ENCODE measurements at regions not wholly inside any gene's neighbourhood (a gene's known extent, or its start where the extent isn't known, plus 50 kb on each side); places are given as distances from the start of the nearest gene placed in this dataset.
"Not testable (repeated sequence)": the region's sequence is repeated elsewhere in the genome, so short reads cannot be mapped to it uniquely, and the experiment has no call there.

DNA sequence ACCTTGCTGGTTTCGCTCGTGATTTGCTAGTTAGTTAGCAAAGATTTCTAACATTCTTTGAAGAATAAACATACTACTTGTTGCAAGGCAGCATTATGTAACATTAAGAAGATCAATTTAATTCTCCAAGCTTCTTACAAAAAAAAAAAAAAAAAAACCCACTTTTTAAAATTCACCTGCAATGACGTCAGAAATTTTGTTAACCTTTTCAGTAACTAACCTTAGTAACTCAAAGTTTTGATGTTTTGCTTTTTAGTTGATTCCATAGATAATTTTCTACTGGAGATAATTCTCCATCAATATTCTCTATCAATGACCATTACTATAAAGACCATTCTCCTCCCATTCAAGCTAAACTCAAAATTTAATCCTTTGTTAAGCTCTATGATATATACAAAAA is 491.8 kb upstream of the TBL1XR1 start:
- no peak for DNase-seq

DNA sequence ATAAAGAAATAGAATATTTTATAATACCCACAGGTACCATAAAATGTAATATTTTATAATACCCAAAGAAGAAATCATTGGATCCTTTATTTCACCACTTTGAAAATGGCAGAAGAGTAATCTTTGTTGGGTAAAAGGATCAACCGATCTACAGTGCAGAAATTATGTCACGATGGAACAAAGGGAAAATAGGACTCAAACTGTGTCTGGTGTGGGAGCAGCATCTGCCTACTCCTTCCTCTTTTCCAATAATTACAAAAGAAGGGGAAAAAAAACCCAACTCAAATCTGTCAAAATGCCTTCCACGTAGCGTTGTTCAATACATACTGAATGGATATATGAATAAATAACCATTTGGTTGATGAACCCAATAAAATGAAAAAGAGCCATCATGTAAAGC is 492.6 kb upstream of the TBL1XR1 start:
- no peak for DNase-seq

DNA sequence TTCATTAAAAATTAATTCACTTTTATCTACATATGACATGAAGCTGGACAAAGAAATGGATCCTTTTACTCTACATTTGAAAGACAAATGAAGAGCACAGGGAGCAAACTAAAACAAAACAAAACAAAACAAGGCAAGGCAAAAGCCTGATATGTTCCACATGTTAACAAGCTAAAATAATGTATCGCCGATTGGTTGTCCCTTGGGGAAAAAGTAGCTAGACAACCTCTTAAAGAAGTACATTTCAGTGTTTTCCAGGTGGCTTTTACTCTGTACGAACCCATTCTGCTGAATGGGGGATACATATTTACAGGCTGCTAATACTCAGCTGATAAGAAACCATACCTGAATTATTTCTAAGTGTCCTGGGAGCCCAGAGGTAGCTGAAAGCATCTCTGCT is 493.0 kb upstream of the TBL1XR1 start:
- DNase-seq: no peak

DNA sequence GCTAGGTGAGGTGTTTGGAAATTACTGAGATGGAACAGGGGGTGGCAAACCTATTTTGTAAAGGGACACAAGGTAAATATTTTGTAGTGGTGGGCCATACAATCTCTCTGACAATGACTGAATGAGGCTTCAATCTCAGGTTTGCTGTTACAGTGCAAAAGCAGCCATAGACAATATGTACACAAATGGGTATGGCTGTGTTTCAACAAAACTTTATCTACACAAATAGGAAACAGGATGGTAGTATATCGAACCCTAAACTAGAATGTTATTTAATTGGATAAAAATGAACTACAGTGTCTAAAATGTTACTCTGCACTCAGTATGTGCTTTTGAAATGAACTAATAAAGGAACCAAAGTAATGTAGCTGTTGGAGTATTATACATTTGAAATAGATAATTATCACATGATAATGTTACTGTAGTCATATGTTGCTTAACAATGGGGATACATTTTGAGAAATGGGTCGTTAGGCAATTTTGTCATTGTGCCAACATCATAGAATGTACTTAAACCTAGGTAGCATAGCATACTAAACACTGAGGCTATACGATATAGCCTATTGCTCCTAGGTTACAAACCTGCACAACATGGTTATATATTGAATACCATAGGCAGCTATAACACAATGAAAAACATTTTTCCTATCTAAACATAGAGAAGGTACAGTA is 495.2 kb upstream of the TBL1XR1 start:
- no peak for DNase-seq

DNA sequence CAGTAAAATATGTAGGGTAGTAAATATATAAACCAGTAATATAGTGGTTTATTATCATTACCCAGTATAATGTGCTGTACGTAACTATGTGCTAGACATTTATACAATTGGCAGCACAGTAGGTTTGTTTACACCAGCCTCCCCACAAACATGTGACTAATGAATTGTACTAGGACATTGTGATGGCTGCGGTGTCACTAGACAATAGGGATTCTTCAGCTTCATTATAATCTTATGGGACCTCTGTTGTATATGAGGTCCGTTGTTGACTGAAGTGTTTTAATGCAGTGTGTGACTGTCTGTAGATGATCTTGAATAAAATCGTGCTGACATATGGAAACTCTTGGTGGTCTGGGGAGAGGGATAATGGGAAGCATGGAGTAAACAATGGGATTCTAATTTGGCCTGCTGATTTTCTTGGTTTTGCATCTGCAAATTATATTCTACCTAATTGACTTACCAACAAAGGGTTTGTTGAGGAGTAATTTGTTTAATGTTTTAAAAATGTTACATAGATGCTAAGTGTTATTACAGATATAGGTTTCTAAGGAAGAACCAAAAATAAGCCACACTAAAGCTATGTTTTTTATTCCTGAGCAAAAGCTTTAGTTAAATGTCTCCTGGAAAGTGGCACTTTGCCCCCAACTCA is 496.5 kb upstream of the TBL1XR1 start:
- no peak for DNase-seq

DNA sequence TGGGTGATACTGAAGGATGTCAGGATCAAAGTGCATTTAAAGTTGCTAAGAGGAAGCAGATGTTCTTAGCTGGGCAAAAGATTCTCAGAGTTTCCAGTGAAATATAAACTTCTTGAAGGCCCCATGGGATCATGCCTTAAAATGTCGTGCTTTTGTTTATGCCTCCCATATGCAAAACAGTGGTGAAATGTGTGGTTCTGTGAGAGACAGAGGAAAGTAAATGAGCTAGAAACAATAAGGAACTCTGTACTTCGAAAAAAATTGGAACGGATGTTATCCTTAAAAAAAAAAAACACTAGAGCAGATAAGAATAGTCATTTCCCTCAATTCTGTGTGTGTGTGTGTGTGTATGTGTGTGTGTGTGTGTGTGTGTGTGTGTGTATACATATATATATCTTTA is 497.0 kb upstream of the TBL1XR1 start:
- no peak for DNase-seq

DNA sequence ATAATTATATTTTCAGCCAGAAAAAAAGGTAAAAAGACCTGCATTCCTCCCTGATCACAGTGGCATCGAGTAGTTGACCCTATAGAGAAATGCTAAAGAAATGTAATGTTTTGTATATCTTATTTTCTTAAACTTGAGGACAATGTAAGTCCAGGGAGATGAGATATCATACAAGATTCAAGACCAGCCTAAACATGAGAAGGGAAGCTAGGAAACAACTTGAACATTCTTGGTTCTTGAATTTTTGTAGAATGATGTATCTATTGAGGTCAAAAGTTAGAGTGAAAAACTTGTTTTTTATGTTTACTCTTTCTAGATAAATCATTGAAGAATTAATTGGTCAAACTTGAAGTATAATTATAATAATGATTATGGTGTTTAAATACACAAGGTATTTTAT is 497.7 kb upstream of the TBL1XR1 start:
- DNase-seq: no peak

DNA sequence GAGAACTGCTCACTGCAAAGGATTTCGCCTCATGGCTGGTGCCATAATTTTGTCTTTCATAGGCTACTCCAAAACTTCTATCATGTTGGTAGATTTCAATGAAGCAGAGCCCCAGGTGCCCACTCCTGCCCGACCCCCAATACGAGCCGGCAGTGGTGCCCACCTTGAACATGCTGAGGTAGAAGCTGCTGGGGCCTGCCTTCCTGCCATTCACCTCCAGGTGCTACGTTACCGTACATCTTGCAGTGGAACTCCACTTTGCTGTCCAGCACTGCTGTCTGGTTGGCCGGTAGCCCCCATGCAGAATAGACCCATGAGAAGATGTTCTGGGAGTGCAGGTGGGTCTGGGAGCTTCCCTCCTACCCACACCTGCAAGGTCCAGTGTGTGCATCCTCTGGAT is 502.8 kb upstream of the TBL1XR1 start:
- DNase-seq: no peak

DNA sequence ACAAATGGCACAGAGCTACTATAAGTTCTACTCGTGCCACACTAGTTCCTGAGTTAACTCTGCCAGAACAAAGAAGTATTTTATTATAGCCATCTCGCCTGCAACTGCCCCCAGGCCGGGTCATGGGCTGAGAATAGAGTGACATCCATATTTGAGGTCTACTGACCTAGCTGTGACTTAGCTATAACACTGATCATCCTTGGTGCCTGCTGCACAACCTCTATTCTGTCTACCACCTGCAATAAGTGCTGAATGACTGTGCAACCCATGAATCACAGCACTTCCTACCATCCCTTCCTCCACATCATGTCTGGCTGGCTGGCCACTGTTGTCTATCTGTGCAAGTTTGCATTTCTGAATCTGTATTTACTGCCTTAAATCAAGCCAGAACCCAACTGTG is 506.5 kb upstream of the TBL1XR1 start:
- DNase-seq: no peak

DNA sequence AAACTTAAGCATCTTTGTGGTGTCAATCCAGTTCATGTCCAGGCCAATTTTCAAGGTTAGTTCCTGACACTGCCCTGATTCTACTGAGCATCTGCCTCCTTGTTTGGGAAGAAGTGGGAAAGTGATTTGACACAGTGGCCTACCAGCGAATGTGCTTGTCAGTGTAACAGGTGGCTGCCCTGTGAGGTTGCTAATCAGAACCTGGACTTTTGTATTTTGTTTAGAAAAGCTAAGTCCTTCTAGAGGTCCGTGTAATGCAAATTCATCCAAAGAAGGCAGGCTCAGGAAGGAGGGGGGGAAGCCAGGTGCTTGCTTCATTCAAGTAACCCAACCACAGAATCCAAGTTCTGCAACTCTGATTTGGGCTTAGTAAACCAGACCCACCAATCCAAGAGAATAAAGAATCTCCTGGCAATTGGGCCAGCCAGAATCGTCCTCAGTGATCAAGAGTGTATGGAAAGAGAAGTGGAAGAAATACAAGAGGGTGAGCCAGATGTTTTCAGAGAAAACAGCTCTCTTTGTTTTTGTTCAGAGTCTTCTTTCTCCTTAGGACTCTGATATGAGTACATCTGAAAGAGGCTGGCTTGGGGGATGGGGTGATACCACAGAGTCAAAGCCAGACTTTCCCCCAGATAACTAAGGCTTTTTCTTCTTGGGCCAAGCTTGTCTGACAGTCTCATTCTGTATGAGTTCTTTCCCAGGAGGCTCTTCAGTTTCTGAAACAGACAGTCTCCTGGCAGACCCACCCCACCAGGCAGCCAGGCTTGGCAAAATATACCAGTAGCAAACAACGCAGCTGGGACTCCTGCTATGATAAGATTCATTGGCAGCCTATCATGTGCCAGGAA is 508.9 kb upstream of the TBL1XR1 start:
- no peak for DNase-seq

DNA sequence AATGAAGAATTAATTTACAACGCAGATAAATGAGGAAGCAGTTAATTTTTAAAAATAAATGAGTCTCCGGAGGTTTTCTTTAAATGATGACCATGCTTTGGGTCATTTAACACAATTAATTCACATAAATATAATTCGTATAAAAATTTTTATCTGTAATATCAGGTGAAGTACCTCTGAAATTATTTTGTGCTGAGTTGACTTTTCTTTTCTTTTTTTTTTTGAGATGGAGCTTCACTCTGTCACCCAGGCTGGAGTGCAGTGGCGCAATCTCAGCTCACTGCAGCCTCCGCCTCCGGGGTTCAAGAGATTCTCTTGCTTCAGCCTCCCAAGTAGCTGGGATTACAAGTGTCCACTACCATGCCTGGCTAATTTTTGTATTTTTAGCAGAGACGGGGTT is 512.2 kb upstream of the TBL1XR1 start:
- DNase-seq: not testable (repeated sequence)

DNA sequence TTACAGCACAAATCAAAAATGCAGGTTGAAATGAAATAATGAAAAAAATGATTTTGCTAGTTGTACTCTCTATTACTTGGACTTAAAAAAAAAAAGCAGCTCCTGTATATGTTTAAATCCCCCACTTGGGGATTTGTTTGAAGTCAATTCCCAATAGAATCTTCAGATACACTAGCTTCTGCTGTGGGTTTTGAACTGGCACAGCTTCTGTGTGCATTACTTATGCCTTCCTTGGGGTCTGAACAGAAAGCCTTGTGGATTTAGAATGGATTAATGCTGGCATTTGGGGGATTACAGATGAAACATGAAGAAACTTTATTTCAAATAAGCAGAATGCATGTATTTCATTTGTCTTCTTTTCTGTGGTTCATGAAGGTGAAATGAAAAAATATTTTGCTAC is 513.2 kb upstream of the TBL1XR1 start:
- no peak for DNase-seq

DNA sequence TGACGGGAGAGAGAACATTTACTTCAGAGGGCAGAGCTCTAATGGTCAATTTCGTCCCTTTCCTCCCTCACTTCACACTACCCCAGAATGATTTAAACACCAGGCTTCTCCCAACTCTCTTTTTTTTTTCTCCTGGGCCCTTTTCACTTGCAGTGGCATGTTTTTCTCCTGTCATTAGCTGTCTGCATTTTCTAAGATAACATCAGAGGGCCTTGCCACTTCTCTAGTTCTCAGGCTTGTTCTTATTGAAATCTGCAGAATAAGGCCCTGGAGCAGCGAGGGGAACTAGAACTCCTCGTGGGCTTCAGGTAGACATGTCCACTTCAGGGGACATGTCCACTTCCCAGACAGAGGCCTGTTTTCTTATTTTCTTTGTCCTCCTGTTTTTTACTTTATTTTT is 514.4 kb upstream of the TBL1XR1 start:
- DNase-seq: no peak

DNA sequence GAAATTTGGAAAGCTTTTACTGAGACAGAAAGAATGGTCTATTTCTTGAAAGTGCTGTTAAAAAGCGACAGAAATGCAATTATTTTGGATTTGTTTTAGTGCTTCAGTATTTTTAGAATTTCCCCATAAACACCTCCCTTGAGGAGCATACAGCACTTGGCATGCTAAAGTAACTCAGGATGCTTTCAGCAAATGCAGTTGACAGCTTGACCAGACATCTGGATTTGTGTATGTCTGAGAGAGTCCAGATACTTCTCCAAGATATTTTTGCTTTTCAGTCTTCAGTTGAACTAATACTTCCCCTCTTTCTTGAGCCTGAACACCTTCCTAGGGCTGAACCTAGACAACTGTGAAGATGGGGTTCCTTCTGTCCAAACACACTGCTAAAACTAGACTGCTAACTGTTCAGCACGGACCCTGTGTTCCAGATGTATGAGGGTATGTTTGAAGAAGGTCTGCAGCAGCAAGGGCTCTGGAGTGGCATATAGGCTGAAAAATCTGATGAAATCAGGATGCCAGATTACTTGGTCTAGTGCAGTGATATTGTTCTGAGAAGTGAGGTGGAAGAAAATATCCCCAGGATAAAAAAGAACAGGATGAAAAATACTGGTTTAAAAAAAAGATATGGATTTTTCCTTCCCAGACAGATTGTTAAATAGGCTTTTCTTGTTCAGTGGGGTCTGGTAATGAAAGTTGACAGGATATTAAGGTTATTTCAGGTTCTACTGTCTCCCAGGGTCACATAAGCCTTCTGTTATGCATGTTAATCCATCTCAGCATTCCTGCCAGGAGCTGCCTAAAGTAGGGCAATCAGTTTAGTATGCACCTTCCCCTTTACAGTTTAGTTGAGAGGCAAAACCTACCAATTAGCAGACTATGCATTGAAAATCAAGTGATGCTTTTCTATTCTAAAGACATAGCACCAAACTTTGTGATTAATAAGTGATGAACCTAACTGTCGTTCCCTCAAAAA is 516.9 kb upstream of the TBL1XR1 start:
- no peak for DNase-seq

DNA sequence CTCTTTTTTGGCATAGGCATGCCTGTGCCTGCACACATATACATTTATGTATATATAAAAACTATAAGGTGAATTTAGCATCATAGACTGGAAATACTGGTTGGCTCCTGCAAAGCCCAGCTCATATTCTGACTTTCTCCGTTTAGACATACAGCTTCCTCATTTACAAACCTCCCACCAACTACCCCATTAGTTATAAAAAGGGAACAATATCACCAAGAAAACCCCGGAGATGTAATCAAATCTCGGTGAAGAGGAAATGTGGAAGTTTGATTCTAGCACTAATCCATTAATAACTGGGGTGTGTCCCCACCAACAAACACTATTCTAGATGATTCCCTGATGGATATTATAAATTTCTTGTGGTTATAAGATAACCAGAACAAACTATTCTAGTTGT is 517.7 kb upstream of the TBL1XR1 start:
- no peak for DNase-seq

DNA sequence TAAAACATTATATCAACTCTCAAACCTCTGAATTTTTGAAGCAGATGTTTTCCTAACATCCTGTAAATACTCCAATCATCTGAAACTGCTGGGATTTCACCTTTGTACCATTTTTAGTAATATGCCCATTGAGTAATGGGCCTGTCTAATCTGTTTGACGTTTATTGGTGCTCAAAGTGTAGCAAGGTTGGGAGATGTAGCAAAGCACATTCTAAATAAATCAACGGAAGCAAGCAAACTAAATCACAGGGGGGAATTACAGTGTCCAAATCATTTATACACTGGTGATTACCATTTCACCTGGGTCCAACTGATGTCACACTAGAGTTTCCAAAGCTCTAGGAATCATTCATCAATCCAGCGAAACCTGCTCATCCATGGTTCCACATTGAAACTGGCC is 518.7 kb upstream of the TBL1XR1 start:
- no peak for DNase-seq

DNA sequence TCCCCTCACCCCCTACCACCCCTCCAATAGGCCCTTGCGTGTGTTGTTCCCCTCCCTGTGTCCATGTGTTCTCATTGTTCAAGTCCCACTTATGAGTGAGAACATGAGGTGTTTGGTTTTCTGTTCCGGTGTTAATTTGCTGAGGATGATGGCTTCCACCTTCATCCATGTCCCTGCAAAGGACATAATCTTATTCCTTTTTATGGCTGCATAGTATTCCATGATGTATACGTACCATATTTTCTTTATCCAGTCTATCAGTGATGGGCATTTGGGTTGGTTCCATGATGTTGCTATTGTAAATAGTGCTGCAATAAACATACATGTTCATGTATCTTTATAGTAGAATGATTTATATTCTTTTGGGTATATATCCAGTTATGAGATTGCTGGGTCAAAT is 523.6 kb upstream of the TBL1XR1 start:
- not testable (repeated sequence) for DNase-seq

DNA sequence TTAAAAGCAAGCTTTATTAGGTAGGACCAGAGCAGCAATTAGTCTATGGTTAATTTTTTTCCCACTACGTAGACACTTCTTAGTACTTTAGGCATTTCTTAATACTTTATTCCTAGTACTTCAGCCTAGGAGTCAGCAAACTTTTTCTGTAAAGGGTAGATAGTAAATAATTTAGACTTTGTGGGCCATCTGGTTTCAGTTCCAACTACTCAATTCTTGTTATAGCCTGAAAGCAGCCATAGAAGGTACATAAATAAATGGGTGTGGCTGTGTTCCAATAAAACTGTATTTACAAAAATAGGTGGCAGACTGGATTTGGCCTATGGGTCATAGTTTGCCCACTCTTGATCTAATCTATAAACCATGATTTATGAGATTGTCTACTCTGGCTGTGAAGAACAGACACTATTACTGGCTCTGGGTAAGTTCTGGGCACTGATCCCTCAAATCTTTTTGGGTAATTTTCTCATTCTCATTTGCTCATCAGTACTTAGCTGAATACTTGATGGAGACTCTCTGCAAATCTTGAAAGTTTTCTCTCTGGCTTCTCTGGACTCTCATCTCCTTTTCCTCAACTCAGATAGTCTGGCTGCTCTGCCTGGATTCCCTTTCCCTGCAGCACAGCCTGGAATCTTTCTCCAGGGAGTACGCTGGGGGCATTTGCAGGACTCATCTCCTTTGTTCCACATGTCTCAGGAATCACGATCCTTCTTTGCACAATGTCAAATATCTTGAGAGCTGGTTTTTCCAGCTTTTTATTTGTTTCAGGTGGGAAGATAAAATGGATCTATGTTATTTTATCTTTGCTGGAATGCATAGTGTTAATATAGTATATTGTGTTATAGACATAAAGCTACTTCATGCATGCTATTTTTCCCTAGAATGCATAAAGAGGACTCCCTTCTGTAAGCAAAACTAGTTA is 524.8 kb upstream of the TBL1XR1 start:
- no peak for DNase-seq

DNA sequence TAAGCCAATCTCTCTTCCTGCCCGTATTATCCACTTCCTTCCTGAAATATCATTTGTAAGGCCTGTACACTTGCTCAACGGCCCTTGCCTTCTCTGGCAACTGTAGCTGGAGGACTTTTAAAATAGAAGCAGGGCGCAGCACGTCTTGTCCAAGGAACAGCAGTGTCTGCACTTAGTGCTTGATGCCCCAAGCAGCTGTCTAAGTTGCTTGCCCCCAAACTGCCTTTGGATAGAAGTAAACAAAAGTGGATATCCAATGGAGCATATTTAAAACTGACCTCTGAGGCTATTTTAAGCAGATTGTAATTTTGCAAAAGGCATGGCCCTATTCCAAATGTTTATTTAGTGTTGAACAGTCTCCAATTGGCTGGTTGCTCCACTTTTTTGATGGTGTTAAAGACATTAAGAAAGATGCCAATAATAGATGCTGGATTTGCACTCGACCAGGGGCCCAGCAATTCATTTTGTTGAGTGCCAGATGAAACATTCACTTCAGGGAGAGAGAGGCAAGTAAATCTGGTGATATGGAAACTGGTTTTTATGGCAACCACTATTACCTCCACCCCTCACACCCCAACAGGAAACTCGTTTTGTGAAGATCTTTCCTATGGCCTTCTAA is 526.8 kb upstream of the TBL1XR1 start:
- DNase-seq: no peak

DNA sequence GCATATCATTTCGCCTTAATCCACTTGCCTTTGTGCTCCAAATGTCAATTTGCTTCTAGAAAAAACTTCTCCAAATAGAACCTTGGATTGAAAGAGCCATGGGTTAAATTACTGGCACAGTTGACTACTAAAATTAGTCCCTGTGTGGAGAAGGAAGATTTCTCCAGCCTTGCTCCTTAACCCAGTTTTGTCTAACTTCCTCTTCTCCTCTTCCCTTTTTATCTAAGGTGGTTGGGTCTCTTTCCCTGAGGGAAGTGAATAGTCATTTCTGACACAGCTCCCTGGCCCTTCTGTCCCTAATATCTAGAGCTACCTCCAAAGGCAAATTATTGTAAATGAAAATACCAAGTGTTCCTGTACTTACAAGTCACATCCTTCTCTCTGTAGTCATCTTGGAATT is 527.9 kb upstream of the TBL1XR1 start:
- DNase-seq: no peak

DNA sequence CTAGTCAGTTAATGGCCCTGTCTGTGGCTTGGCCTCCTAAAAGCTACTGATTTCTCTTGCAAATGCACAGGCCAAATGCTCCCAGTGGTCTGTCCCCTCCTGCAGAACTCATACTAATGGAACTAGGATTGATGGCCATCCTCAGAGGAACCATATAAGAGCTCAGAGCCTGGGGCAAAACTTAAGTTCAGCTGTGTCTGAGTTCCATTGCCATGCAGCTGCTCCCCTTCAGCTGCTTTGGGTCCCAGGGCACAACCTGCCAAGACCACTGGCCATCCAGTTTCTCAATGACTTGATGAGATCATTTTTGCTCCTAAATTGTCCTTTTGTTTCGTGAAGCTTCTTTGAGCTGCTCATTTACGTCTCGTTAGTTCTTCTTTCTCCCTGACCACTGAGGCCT is 529.5 kb upstream of the TBL1XR1 start:
- DNase-seq: no peak
